ENCODE measurements at regions not wholly inside any gene's neighbourhood (a gene's known extent, or its start where the extent isn't known, plus 50 kb on each side); places are given as distances from the start of the nearest gene placed in this dataset.
A peak's percentile ranks its signal among the peaks of the same experiment; 100 is the strongest.

DNA sequence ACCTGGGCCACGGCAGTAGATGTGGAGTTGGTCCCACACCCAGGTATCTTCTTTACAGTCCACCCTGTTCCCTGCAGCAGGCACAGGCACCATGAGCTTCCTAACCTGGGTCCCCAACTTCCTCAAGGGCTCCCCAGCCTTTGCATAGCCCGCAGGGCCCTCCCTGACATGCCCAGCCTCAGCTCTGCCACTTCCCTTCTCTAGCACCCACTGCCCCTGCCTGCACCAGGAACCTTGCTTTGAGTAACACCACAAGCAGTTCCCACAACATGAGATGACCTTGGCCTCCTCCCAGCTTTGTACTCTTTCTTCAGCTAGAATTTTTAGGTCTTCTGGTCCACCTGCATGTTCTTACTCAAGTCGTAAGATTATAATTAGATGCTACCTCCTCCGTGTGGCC, 92.2 kb upstream of the ZPBP start:
- H2AFZ ChIP-seq (ENCODE audit: insufficient read depth, low read depth, low read length, poor library complexity, severe bottlenecking), result no peak overlapping the region
- no peaks in the 10 kb centered on the region for H4K20me1 ChIP-seq (ENCODE audit: insufficient read depth, low read length)
- peak; percentile 43 to 65 (median 56) for DNase-seq
- H3K9ac ChIP-seq (ENCODE audit: insufficient read depth, low read length, poor library complexity, severe bottlenecking), result no peak overlapping the region
- no peak overlapping the region for H3K4me3 ChIP-seq (replicated peaks in 1 of 3; ENCODE audit: low read depth in 2 of 3, low read length in 3 of 3)
- H3K36me3 Mint-ChIP-seq, result no peaks in the 10 kb centered on the region
- intact Hi-C loops (cut with micrococcal nuclease), result no loop called here
- H3K4me1 ChIP-seq (ENCODE audit: control insufficient read depth in 1 of 2, insufficient read depth in 2 of 2, low read length in 2 of 2), result peaks cover 55 to 64% of the 10 kb centered on the region in 2 donors
- H3K9me3 ChIP-seq (replicated peaks in 1 of 2; ENCODE audit: control insufficient read depth in 1 of 2, insufficient read depth in 1 of 2, low read length in 2 of 2), result no peaks in the 10 kb centered on the region
- peak overlapping the region in 1 of 2 donors; percentile 40 for H3K27ac ChIP-seq (ENCODE audit: low read depth in 1 of 2, low read length in 2 of 2)
- H3K27ac Mint-ChIP-seq, result peak overlapping the region in 4 of 7 donors; percentile 19 to 64 (median 48)
- H3K4me2 ChIP-seq (replicated peaks; ENCODE audit: extremely low read depth, low read length, poor library complexity, severe bottlenecking), result peak overlapping the region; percentile 10
- peaks cover 60% of the 10 kb centered on the region for H3K4me1 Mint-ChIP-seq
- TF ChIP-seq, protein P1, sequence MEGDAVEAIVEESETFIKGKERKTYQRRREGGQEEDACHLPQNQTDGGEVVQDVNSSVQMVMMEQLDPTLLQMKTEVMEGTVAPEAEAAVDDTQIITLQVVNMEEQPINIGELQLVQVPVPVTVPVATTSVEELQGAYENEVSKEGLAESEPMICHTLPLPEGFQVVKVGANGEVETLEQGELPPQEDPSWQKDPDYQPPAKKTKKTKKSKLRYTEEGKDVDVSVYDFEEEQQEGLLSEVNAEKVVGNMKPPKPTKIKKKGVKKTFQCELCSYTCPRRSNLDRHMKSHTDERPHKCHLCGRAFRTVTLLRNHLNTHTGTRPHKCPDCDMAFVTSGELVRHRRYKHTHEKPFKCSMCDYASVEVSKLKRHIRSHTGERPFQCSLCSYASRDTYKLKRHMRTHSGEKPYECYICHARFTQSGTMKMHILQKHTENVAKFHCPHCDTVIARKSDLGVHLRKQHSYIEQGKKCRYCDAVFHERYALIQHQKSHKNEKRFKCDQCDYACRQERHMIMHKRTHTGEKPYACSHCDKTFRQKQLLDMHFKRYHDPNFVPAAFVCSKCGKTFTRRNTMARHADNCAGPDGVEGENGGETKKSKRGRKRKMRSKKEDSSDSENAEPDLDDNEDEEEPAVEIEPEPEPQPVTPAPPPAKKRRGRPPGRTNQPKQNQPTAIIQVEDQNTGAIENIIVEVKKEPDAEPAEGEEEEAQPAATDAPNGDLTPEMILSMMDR (IDR thresholded peaks at IDR 0.05), result no peak
- no peaks in the 10 kb centered on the region for H3K36me3 ChIP-seq (replicated peaks in 1 of 2; ENCODE audit: control insufficient read depth in 1 of 2, insufficient read depth in 2 of 2, low read length in 2 of 2)
- no peaks in the 10 kb centered on the region for H3K79me2 ChIP-seq (ENCODE audit: insufficient read depth, low read length)
- H3K27me3 ChIP-seq (ENCODE audit: control insufficient read depth in 2 of 2, insufficient read depth in 2 of 2, low read length in 2 of 2), result no peaks in the 10 kb centered on the region
- WGBS (ENCODE audit: insufficient coverage), result 43% methylated on average over 2 of the region's 4 CpGs
- peak overlapping the region in 1 of 2 donors; percentile 16 for H3K4me3 Mint-ChIP-seq
- H3K27me3 Mint-ChIP-seq (ENCODE audit: low read depth in 3 of 3), result peaks cover 0 to 3% (median 2%) of the 10 kb centered on the region in 3 donors
- peaks cover 0 to 7% (median 2%) of the 10 kb centered on the region in 7 donors for H3K9me3 Mint-ChIP-seq

DNA sequence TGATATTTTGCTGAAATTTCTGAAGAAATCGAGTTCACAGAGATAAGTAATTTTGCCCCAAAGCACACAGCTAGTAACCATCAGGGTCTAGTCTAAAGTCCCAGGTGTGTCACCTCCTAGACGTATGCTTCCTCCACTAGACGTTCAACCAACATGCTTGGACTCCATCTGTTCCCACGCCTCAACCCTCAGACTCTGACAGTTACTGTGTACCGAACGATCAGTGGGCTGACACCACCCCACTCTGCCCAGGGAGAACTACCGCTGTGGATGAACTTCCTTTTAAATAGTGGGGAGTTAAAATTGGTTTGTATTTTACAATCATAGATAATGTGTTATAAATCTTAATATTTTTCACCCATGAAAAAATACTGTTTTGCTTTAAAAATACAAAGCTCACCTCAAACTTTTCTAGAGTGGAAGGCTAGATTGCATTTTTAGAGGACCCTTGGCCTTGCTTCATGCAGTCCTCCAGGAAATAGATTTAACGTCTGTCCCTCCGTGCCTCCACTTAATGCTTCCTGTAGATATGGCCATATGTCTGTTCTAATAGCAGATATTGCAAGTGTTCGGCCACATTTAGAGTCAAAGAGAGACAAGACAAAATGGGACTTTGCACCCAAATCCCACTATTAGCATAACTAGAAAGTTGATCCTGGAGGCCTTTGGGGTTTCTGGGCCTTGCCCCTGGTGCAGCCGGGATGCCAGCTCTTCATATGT, 91.4 kb upstream of the ZPBP start:
- Mint-ChIP-seq H3K27ac (peak overlapping the region in 2 of 7 donors; percentile 57 to 66), H3K4me3 (no peak overlapping the region), H3K9me3 (peaks cover 0 to 3% (median 0%) of the 10 kb centered on the region in 7 donors), H3K27me3 (ENCODE audit: low read depth in 3 of 3) (peaks cover 0 to 3% (median 0%) of the 10 kb centered on the region in 3 donors), H3K4me1 (peaks cover 59% of the 10 kb centered on the region), H3K36me3 (no peaks in the 10 kb centered on the region)
- Histone ChIP-seq H3K9me3 (replicated peaks in 1 of 2; ENCODE audit: control insufficient read depth in 1 of 2, insufficient read depth in 1 of 2, low read length in 2 of 2) (no peaks in the 10 kb centered on the region), H3K9ac (ENCODE audit: insufficient read depth, low read length, poor library complexity, severe bottlenecking) (no peak overlapping the region), H2AFZ (ENCODE audit: insufficient read depth, low read depth, low read length, poor library complexity, severe bottlenecking) (no peak overlapping the region), H3K79me2 (ENCODE audit: insufficient read depth, low read length) (no peaks in the 10 kb centered on the region), H3K4me3 (replicated peaks in 1 of 3; ENCODE audit: low read depth in 2 of 3, low read length in 3 of 3) (no peak overlapping the region), H3K27me3 (ENCODE audit: control insufficient read depth in 2 of 2, insufficient read depth in 2 of 2, low read length in 2 of 2) (no peaks in the 10 kb centered on the region), H3K4me2 (replicated peaks; ENCODE audit: extremely low read depth, low read length, poor library complexity, severe bottlenecking) (no peak overlapping the region), H4K20me1 (ENCODE audit: insufficient read depth, low read length) (no peaks in the 10 kb centered on the region), H3K36me3 (replicated peaks in 1 of 2; ENCODE audit: control insufficient read depth in 1 of 2, insufficient read depth in 2 of 2, low read length in 2 of 2) (no peaks in the 10 kb centered on the region), H3K27ac (ENCODE audit: low read depth in 1 of 2, low read length in 2 of 2) (no peak overlapping the region), H3K4me1 (ENCODE audit: control insufficient read depth in 1 of 2, insufficient read depth in 2 of 2, low read length in 2 of 2) (peaks cover 55 to 64% of the 10 kb centered on the region in 2 donors)
- DNase-seq, result no peak
- WGBS (ENCODE audit: insufficient coverage), result 38% methylated on average over 4 of the region's 11 CpGs
- intact Hi-C loops (cut with micrococcal nuclease), result no loop called here
- TF ChIP-seq, protein P1 (IDR thresholded peaks at IDR 0.05), result no peak
